ENCODE measurements at regions not wholly inside any gene's neighbourhood (a gene's known extent, or its start where the extent isn't known, plus 50 kb on each side); places are given as distances from the start of the nearest gene placed in this dataset.
A peak's percentile ranks its signal among the peaks of the same experiment; 100 is the strongest.

GRCh38 chr7:21377545-21377944, 50.3 kb upstream of the SP4 start:
- no peaks in the 10 kb centered on the region for H4K20me1 ChIP-seq (ENCODE audit: insufficient read depth)
- no TSS peak for BruUV-seq (replicated peaks)
- H3K9me3 ChIP-seq (ENCODE audit: control insufficient read depth in 1 of 2, insufficient read depth in 1 of 2, low read depth in 1 of 2, low read length in 2 of 2), result peaks cover 0 to 3% of the 10 kb centered on the region in 2 experiments; a peak in 1 of 4 replicates
- TF ChIP-seq CBX3 (IDR thresholded peaks at IDR 0.05; ENCODE audit: low read depth), result peak; percentile 66; the same call in 1 of the 2 replicates
- no peak for TF ChIP-seq ZNF274 (IDR thresholded peaks at IDR 0.05; ENCODE audit: low read depth, low read length)
- ATAC-seq, result no peak
- DNase-seq (ENCODE audit: low read depth, low spot score), result peak; percentile 1
- H3K4me2 ChIP-seq (ENCODE audit: low read length), result no peak overlapping the region
- no peak overlapping the region for H3K4me3 ChIP-seq (replicated peaks in 1 of 2; ENCODE audit: low read depth in 1 of 2, low read length in 2 of 2)
- H3K4me1 ChIP-seq (ENCODE audit: control insufficient read depth in 1 of 2, insufficient read depth in 2 of 2, low read length in 2 of 2), result no peaks in the 10 kb centered on the region
- H2AFZ ChIP-seq (ENCODE audit: low read depth, low read length, poor library complexity, severe bottlenecking), result no peak overlapping the region
- no peaks in the 10 kb centered on the region for H3K79me2 ChIP-seq (ENCODE audit: insufficient read depth, low read length)
- H3K27me3 ChIP-seq (ENCODE audit: insufficient read depth, low read length), result no peaks in the 10 kb centered on the region
- no peaks in the 10 kb centered on the region for H3K36me3 ChIP-seq (ENCODE audit: control insufficient read depth in 1 of 2, insufficient read depth in 2 of 2, low read length in 2 of 2)
- RAD21 ChIA-PET (ENCODE audit: low non-redundant PET in 1 of 2, low total read pairs in 2 of 2, uncharacterized antibody in 2 of 2, unreplicated experiment in 2 of 2), result no interaction called here
- intact Hi-C loops (cut with micrococcal nuclease), result no loop called here
- POLR2A ChIA-PET, result no interaction called here
- no peak overlapping the region for H3K9ac ChIP-seq (ENCODE audit: low read length)
- H3K27ac ChIP-seq (ENCODE audit: low read depth, low read length), result no peak overlapping the region
- CTCF ChIA-PET, result no interaction called here
- H3K9me2 ChIP-seq (ENCODE audit: insufficient read depth), result no peaks in the 10 kb centered on the region

All from HCT116 (cell line).